Stimulated activated effector memory CD8-positive, alpha-beta T cell treated with anti-CD3 and anti-CD28 coated beads, Interleukin-12 subunit alpha, Interleukin-12 subunit beta, amount 100 ng/mL, for 72 hours (primary cell): ENCODE measurements at regions not wholly inside any gene's neighbourhood (a gene's known extent, or its start where the extent isn't known, plus 50 kb on each side); places are given as distances from the start of the nearest gene placed in this dataset.

ENCODE experiments used
- ATAC-seq: fragments of 150-1000 bp; cut with Tn5 transposase; 2 replicates; pipeline ENCODE4 v1.10.0; 2021
- DNase-seq, 2 donors: peaks; one replicate each; pipeline ENCODE4 v3.0.0; 2021 to 2022; ENCODE audit warnings: low spot score in 2 of 2
- H3K27ac Mint-ChIP-seq: one replicate; pipeline ENCODE4 v1.8.0; 2022; ENCODE audit warnings: mild to moderate bottlenecking, mixed read lengths
- H3K36me3 Mint-ChIP-seq: one replicate; pipeline ENCODE4 v1.8.0; 2022; ENCODE audit warnings: mild to moderate bottlenecking, mixed read lengths
- H3K4me1 Mint-ChIP-seq: one replicate; pipeline ENCODE4 v1.8.0; 2022; ENCODE audit warnings: mixed read lengths
- H3K4me3 Mint-ChIP-seq: one replicate; pipeline ENCODE4 v1.8.0; 2022; ENCODE audit warnings: mild to moderate bottlenecking, mixed read lengths
- H3K9me3 Mint-ChIP-seq: one replicate; pipeline ENCODE4 v1.8.0; 2022; ENCODE audit warnings: mixed read lengths

DNA sequence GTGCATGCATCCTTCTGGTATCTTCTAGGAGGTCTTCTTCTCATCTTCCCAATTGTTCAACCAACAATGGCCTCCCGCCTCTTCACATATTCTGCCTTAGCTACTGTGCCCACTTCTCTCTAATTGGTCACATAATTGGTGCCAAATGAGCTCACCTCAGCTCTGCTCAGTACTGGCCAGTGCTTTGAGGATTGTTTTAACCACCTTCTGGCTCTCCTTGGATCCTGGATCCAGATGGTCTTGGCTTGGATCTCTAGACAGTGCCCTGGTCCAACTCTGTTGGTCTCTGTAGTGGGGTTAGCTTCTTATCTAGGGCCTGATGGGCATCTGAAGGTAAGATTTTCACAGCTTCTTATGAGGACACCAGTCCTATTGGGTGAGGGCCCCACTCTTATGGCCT lies 820.8 kb downstream of the TYW1 start:
- H3K4me1 Mint-ChIP-seq: no peaks in the 10 kb centered on the region
- H3K4me3 Mint-ChIP-seq: no peak overlapping the region
- ATAC-seq: no peak
- peaks cover 13% of the 10 kb centered on the region for H3K9me3 Mint-ChIP-seq
- H3K36me3 Mint-ChIP-seq: no peaks in the 10 kb centered on the region
- DNase-seq: no peak
- no peak overlapping the region for H3K27ac Mint-ChIP-seq

DNA sequence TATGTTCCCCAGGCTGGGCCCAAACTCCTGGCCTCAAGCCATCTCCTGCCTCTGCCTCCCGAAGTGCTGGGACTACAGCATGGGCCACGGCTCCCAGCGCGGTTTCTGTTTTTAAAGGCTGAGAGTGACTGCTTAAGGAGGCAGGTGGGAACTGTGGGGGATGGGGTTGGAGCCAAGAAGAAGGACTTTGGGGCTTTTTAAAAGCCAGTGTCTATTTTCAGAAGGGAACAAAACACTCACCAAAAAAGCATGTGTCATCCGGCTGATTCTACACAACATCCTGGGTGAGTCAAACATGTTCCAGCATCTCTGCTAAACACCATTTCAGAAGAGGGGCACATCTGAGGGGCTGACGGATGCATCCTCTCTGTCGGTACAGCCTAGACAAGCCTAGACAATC lies 824.5 kb downstream of the TYW1 start:
- H3K9me3 Mint-ChIP-seq: peaks cover 11% of the 10 kb centered on the region
- no peak overlapping the region for H3K4me3 Mint-ChIP-seq
- DNase-seq (no peak), ATAC-seq (no peak)
- no peaks in the 10 kb centered on the region for H3K36me3 Mint-ChIP-seq
- H3K27ac Mint-ChIP-seq: no peak overlapping the region
- no peaks in the 10 kb centered on the region for H3K4me1 Mint-ChIP-seq

DNA sequence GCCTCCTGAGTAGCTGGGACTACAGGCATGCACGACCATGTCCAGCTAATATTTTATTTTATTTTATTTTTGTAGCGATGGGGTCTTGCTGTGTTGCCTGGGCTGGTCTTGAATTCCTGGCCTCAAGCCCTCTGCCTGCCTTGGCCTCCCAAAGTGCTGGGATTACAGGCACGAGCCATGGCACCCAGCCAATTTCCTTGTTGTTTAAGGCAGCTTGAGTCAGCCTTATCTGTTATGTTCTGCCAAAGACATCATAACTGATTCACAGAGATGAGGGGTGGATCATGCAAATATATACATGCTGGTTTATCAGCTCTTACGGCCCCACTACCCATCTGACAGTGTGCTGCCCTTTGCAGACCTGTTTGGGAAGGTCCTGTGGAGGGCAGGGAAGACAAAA lies 826.7 kb downstream of the TYW1 start:
- ATAC-seq: no peak

GRCh38 chr7:67825356-67825755 lies 828.7 kb downstream of the TYW1 start:
- H3K4me1 Mint-ChIP-seq: no peaks in the 10 kb centered on the region

More for the DNA sequence above, 826.7 kb downstream of the TYW1 start:
- Mint-ChIP-seq H3K4me1 (no peaks in the 10 kb centered on the region), H3K9me3 (peaks cover 8% of the 10 kb centered on the region), H3K4me3 (no peak overlapping the region), H3K36me3 (no peaks in the 10 kb centered on the region), H3K27ac (no peak overlapping the region)
- DNase-seq: no peak

GRCh38 chr7:67841896-67842295 lies 845.3 kb downstream of the TYW1 start:
- Mint-ChIP-seq H3K9me3 (peaks cover 6% of the 10 kb centered on the region), H3K4me1 (no peaks in the 10 kb centered on the region), H3K4me3 (no peak overlapping the region), H3K27ac (no peak overlapping the region), H3K36me3 (no peaks in the 10 kb centered on the region)
- no peak for DNase-seq
- ATAC-seq: no peak

More at GRCh38 chr7:67825356-67825755, 828.7 kb downstream of the TYW1 start:
- Mint-ChIP-seq H3K4me3 (no peak overlapping the region), H3K36me3 (no peaks in the 10 kb centered on the region), H3K27ac (no peak overlapping the region), H3K9me3 (peaks cover 5% of the 10 kb centered on the region)
- ATAC-seq: no peak
- DNase-seq: no peak

DNA sequence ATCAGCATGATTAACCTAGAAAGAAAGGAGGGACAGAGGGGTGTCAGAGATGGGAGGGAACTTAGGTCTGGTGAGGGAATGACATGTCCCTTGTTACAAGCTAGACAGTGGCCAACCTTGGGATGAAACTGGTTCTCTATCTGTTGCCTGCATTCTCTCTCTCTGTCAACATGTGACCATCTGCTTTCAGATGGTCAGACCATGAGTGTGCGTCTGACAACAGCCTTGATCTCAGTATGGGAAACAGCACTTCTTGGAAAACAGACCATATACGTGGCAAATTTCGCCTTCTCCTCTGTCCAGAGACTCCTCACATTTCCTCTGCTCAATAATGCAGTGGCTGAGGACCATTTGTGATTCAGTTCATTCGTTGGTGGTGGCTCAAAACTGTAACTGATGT lies 845.9 kb downstream of the TYW1 start:
- peaks cover 11% of the 10 kb centered on the region for H3K9me3 Mint-ChIP-seq
- H3K27ac Mint-ChIP-seq: no peak overlapping the region
- H3K4me3 Mint-ChIP-seq: no peak overlapping the region
- no peaks in the 10 kb centered on the region for H3K36me3 Mint-ChIP-seq
- DNase-seq: no peak
- H3K4me1 Mint-ChIP-seq: no peaks in the 10 kb centered on the region
- ATAC-seq: no peak

DNA sequence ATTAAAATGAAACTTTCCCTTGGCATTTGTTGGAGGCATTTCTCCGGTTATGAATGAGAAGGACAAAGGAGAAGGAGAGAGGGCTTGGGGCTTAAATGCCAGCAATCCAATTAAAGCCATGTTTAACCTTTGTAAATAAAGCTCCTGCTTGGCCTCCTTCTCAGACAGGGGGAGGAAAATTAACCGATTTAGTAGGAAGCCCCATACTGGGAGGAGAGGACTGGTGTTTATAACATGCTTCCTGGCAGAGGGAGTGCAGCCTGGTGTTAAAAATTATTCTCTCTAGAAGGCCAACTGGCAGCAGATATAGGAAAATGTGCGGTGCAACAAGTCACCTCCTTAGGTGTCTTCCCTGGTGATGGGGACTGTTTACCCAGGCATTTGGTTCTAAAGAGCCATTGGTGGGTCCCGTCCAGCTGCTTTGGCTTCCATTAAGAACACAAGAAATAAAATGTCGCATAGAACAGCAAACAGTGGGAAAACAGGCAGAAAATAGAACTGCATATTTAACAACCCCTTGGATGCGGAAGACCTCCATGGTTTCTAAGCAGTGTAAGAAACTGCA lies 846.5 kb downstream of the TYW1 start:
- Mint-ChIP-seq H3K36me3 (no peaks in the 10 kb centered on the region), H3K27ac (no peak overlapping the region), H3K4me1 (no peaks in the 10 kb centered on the region), H3K9me3 (peaks cover 12% of the 10 kb centered on the region), H3K4me3 (no peak overlapping the region)
- DNase-seq (no peak), ATAC-seq (no peak)

- H3K4me3 Mint-ChIP-seq: no peak overlapping the region
- H3K27ac Mint-ChIP-seq: no peak overlapping the region
Observed at GRCh38 chr7:67843615-67844014, 847.0 kb downstream of the TYW1 start.

GRCh38 chr7:67847092-67847787 lies 850.6 kb downstream of the TYW1 start:
- H3K27ac Mint-ChIP-seq: no peak overlapping the region

More at GRCh38 chr7:67843615-67844014, 847.0 kb downstream of the TYW1 start:
- Mint-ChIP-seq H3K4me1 (no peaks in the 10 kb centered on the region), H3K9me3 (peaks cover 12% of the 10 kb centered on the region), H3K36me3 (no peaks in the 10 kb centered on the region)
- DNase-seq (no peak), ATAC-seq (no peak)

DNA sequence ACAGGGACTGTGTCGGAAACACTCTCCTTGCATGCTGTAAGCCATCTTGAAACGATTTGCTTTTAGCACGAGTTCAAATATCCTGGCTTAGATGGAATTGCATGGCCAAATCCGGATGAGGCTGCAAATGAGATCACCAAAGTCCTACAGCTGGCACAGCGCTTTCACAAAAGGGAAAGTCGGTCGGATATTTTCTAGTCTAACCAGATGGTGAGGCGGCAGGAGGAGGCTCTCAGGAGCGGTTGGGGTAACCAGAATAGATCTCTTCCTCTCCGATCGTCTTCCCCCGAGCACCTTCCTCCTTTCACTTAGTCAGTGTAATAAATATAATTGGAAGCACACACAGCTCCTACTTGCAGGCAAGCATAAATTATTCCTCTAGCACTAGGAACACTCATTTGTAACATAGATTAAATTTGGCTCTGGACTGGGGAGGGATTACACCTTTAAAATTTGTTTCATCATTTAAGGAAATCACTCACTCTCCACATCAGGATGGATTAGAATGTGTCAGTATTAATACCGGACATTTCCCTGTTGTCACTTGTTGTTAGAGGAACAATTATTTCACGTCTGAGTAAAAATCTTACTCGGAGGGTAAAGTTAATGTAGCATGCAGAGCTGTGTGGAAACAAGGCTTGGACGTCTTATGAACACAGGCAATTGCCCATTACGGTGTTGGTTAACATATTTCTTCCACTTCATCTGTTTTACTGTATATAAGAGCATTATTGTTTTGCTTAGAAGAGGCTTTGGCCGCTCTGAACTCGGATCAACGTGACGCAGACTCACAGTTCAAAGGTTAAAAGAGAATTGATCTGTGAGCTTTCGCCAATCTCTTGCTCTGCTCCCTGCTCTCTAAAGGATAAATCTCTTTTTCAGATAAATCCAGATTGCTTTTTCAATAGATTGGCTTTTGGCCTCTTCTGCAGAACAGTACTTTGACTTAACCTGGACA lies 857.9 kb downstream of the TYW1 start:
- no peak for ATAC-seq
- H3K4me3 Mint-ChIP-seq: no peak overlapping the region
- no peak overlapping the region for H3K27ac Mint-ChIP-seq
- no peak for DNase-seq
- no peaks in the 10 kb centered on the region for H3K36me3 Mint-ChIP-seq
- H3K4me1 Mint-ChIP-seq: no peaks in the 10 kb centered on the region
- peaks cover 17% of the 10 kb centered on the region for H3K9me3 Mint-ChIP-seq

More at GRCh38 chr7:67847092-67847787, 850.6 kb downstream of the TYW1 start:
- peaks cover 12% of the 10 kb centered on the region for H3K9me3 Mint-ChIP-seq
- H3K4me3 Mint-ChIP-seq: no peak overlapping the region
- H3K4me1 Mint-ChIP-seq: no peaks in the 10 kb centered on the region
- H3K36me3 Mint-ChIP-seq: no peaks in the 10 kb centered on the region
- ATAC-seq (no peak), DNase-seq (no peak)

GRCh38 chr7:67855322-67855721 lies 858.7 kb downstream of the TYW1 start:
- H3K9me3 Mint-ChIP-seq: peaks cover 19% of the 10 kb centered on the region
- no peak overlapping the region for H3K4me3 Mint-ChIP-seq
- DNase-seq: no peak
- no peak overlapping the region for H3K27ac Mint-ChIP-seq
- ATAC-seq: no peak
- no peaks in the 10 kb centered on the region for H3K4me1 Mint-ChIP-seq
- no peaks in the 10 kb centered on the region for H3K36me3 Mint-ChIP-seq

DNA sequence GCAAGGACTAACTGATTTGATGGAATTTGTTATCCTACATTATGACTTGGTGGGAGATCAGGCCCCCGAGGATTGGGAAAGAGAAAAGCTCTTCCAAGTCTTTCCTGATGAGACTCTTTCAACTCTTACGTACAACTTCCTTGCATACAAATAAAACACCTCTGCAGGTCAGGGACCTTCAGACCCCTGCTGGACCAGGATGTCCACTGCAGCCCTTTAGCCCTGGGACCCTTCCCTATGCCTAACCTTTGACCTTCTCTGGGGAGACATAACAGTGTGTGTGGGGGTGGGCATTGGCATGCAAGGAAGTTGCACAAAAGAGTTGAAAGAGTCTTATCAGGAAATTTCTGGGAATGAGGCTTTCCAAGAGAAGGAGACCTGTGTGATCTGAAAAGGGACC lies 859.4 kb downstream of the TYW1 start:
- H3K27ac Mint-ChIP-seq: no peak overlapping the region
- no peak overlapping the region for H3K4me3 Mint-ChIP-seq
- H3K9me3 Mint-ChIP-seq: peaks cover 19% of the 10 kb centered on the region
- no peaks in the 10 kb centered on the region for H3K4me1 Mint-ChIP-seq
- ATAC-seq: no peak
- no peaks in the 10 kb centered on the region for H3K36me3 Mint-ChIP-seq
- DNase-seq: no peak

DNA sequence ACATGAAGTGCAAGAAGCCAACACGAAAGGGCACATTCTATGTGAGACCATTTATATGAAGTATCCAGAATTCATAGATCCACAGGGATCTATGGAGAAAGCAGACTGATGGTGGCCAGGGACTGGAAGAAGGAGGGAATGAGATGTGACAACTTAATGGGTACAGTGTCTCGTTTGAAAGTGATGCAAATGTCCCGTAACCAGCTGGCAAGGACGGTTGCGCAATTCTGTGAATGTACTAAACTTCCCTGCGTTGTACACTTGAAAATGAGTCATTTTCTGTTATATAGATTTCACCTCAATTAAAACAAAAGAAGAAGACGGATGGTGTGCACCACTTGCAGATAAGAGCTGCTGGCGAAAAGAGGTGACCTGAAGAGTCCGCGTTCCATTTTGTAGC lies 861.1 kb downstream of the TYW1 start:
- H3K4me3 Mint-ChIP-seq: no peak overlapping the region
- H3K27ac Mint-ChIP-seq: no peak overlapping the region
- H3K4me1 Mint-ChIP-seq: no peaks in the 10 kb centered on the region
- ATAC-seq (no peak), DNase-seq (no peak)
- peaks cover 24% of the 10 kb centered on the region for H3K9me3 Mint-ChIP-seq
- H3K36me3 Mint-ChIP-seq: no peaks in the 10 kb centered on the region

DNA sequence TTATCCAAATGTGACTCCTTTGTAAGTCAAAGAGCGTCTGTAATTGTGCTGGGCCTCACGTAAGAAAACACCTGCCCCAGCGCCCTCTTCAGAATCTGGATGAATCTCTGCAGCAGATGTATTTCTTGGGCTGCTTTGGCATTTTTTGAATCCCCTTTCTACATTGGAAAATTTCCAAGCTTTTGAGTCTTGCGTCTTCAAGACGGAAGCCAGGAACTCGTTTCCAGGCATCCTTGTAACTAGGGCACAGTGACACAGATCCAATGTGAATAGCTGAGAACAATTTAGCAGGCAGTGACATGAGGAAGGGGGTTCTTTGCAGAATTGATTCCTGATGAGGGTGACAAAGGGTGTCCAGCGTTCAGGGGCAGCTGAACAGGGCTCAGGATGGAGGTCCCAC lies 862.3 kb downstream of the TYW1 start:
- Mint-ChIP-seq H3K9me3 (peaks cover 18% of the 10 kb centered on the region), H3K36me3 (no peaks in the 10 kb centered on the region), H3K27ac (no peak overlapping the region), H3K4me3 (no peak overlapping the region), H3K4me1 (no peaks in the 10 kb centered on the region)
- no peak for DNase-seq
- no peak for ATAC-seq

DNA sequence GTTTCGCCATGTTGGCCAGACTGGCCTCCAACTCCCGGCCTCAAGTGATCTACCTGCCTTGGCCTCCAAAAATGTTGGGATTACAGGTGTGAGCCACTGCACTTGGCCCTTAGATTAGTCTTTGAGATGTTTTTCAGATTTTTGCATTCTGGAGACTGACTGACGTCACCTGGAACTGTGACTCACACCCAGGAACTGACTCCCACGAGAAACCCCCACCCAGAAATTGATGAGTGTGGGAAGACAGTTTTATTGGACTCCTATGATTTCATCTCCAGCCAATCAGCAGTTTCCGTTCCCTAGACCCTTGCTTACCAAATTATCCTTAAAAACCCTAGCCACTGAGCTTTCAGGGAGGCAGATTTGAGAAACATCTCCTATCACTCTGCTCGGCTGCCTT lies 867.3 kb downstream of the TYW1 start:
- H3K4me3 Mint-ChIP-seq: no peak overlapping the region
- DNase-seq (no peak), ATAC-seq (no peak)
- no peaks in the 10 kb centered on the region for H3K4me1 Mint-ChIP-seq
- H3K36me3 Mint-ChIP-seq: no peaks in the 10 kb centered on the region
- no peak overlapping the region for H3K27ac Mint-ChIP-seq
- H3K9me3 Mint-ChIP-seq: peaks cover 19% of the 10 kb centered on the region
